ENCODE measurements at regions not wholly inside any gene's neighbourhood (a gene's known extent, or its start where the extent isn't known, plus 50 kb on each side); places are given as distances from the start of the nearest gene placed in this dataset.

- no peak for TF ChIP-seq POLR2A (IDR thresholded peaks at IDR 0.05; ENCODE audit: low read depth)
- TF ChIP-seq CTCF (IDR thresholded peaks at IDR 0.05), result no peak
Observed at GRCh38 chr13:50713523-50714248, 129.8 kb downstream of the DLEU7 start.

Data from esophagus muscularis mucosa (tissue), 3 donors.